Choroid plexus epithelial cell (primary cell): ENCODE measurements at regions not wholly inside any gene's neighbourhood (a gene's known extent, or its start where the extent isn't known, plus 50 kb on each side); places are given as distances from the start of the nearest gene placed in this dataset.

Source experiments
- DNase-seq: peaks from one replicate; pipeline ENCODE4 v3.0.0-alpha.2; 2010; ENCODE audit warnings: low read depth
- H3K4me3 ChIP-seq: 2 replicates; pipeline ENCODE4 v1.5.1; 2011; ENCODE audit warnings: low read depth, mild to moderate bottlenecking, control low read depth, low read length, moderate library complexity
- TF ChIP-seq, protein P1 (sequence below): conservative IDR thresholded peaks from 2 replicates; pipeline ENCODE4 v1.5.1; 2011; ENCODE audit warnings: low read depth, mild to moderate bottlenecking, control low read depth, inconsistent platforms, low read length, moderate library complexity

DNA sequence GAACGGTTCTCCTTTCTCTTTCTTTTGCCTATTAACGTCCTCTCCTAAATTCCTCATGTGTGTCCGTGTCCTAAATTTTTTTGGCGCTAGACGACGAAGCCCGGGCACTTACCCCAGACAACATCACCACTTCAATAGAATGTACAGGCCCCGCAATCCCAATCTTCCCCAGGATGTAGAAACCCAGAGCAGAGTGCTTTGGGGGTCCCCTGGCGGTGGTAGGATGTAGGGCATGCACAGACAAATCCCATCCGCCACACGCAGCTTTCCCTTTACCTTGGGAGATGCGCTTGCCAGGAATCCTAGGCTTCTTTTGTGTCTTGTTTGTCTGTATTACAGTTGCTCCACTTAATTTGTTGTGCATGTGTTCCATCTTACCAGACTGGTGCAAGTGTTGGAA, 417.3 kb upstream of the ARID1B start:
- TF ChIP-seq, protein P1, sequence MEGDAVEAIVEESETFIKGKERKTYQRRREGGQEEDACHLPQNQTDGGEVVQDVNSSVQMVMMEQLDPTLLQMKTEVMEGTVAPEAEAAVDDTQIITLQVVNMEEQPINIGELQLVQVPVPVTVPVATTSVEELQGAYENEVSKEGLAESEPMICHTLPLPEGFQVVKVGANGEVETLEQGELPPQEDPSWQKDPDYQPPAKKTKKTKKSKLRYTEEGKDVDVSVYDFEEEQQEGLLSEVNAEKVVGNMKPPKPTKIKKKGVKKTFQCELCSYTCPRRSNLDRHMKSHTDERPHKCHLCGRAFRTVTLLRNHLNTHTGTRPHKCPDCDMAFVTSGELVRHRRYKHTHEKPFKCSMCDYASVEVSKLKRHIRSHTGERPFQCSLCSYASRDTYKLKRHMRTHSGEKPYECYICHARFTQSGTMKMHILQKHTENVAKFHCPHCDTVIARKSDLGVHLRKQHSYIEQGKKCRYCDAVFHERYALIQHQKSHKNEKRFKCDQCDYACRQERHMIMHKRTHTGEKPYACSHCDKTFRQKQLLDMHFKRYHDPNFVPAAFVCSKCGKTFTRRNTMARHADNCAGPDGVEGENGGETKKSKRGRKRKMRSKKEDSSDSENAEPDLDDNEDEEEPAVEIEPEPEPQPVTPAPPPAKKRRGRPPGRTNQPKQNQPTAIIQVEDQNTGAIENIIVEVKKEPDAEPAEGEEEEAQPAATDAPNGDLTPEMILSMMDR, result no peak
- H3K4me3 ChIP-seq, result no peak overlapping the region
- DNase-seq, result no peak

DNA sequence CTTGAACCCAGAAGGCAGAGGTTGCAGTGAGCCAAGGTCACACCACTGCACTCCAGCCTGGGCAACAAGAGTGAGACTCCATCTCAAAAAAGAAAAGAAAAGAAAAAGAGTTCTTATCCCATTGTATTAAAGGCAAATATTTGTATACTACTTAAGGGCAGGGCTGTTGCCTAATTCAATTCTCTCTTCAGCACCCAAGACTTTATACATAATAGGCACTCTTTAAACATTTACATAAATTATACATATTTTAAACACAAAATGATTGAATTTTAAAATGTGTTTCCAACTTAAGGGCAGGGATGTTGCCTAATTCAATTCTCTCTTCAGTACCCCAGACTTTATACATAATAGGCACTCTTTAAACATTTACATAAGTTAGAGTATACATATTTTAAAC, 424.3 kb upstream of the ARID1B start:
- TF ChIP-seq, protein P1, result no peak
- H3K4me3 ChIP-seq, result no peak overlapping the region

GRCh38 chr6:156351346-156351966, 425.7 kb upstream of the ARID1B start:
- TF ChIP-seq, protein P1, result no peak
- H3K4me3 ChIP-seq, result no peak overlapping the region
- no peak for DNase-seq

More for the DNA sequence above, 424.3 kb upstream of the ARID1B start:
- DNase-seq, result no peak

DNA sequence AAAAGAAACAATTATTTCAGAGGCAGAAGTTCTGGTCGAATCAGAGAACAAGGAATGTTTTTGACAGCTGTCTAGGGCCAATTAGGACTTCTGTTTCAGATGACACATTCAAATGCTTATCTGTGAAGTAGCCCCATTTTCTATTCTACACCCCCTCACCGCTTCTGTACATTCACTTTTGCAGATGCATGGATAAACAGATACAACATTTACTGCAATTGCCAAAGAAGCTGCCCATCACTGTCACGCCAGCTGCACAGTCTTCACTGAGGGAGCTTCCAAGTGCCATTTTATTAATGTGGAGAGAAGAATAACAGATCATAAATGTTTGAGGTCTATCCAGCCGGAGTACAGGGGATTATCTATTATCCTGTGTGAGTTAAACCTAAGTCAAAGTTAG, 426.8 kb upstream of the ARID1B start:
- H3K4me3 ChIP-seq, result no peak overlapping the region
- TF ChIP-seq, protein P1, result no peak
- DNase-seq, result no peak

GRCh38 chr6:156348849-156349248, 428.3 kb upstream of the ARID1B start:
- H3K4me3 ChIP-seq, result no peak overlapping the region
- TF ChIP-seq, protein P1, result no peak
- no peak for DNase-seq

GRCh38 chr6:156348424-156348823, 428.8 kb upstream of the ARID1B start:
- TF ChIP-seq, protein P1, result no peak
- no peak overlapping the region for H3K4me3 ChIP-seq
- DNase-seq, result no peak

GRCh38 chr6:156347656-156348055, 429.5 kb upstream of the ARID1B start:
- DNase-seq, result no peak
- TF ChIP-seq, protein P1, result no peak

More at GRCh38 chr6:156347656-156348055, 429.5 kb upstream of the ARID1B start:
- H3K4me3 ChIP-seq, result no peak overlapping the region
